GM12892 (cell line): ENCODE measurements at regions not wholly inside any gene's neighbourhood (a gene's known extent, or its start where the extent isn't known, plus 50 kb on each side); places are given as distances from the start of the nearest gene placed in this dataset.

Source experiments
- DNase-seq: peaks from one replicate; pipeline ENCODE4 v3.0.0; 2011; ENCODE audit not compliant: insufficient read length
- FAIRE-seq: peaks from 2 replicates; lab custom pipeline; 2011; peaks lifted over from hg19 to GRCh38; lab: Jason Lieb, UNC
- POLR2A ChIP-seq: IDR thresholded peaks from 2 replicates; pipeline ENCODE4 v1.6.1; 2011; ENCODE audit warnings: low read depth, low read length, control low read depth
- POLR2AphosphoS5 ChIP-seq: IDR thresholded peaks from 2 replicates; pipeline ENCODE4 v1.6.1; 2011; ENCODE audit warnings: low read depth, low read length, control low read depth
- TAF1 ChIP-seq: IDR thresholded peaks from 2 replicates; pipeline ENCODE4 v1.6.1; 2011; ENCODE audit warnings: low read depth, mild to moderate bottlenecking, control low read depth, low read length, borderline replicate concordance

- DNase-seq: no peak
- no peak for FAIRE-seq
- TF ChIP-seq POLR2A (no peak), POLR2AphosphoS5 (no peak), TAF1 (no peak)
Observed at GRCh38 chr2:45218297-45218696, 209.0 kb upstream of the SIX2 start.

- DNase-seq: no peak
- no peak for FAIRE-seq
- TF ChIP-seq POLR2A (no peak), POLR2AphosphoS5 (no peak), TAF1 (no peak)
Observed at GRCh38 chr2:45216118-45216517, 206.9 kb upstream of the SIX2 start.

DNA sequence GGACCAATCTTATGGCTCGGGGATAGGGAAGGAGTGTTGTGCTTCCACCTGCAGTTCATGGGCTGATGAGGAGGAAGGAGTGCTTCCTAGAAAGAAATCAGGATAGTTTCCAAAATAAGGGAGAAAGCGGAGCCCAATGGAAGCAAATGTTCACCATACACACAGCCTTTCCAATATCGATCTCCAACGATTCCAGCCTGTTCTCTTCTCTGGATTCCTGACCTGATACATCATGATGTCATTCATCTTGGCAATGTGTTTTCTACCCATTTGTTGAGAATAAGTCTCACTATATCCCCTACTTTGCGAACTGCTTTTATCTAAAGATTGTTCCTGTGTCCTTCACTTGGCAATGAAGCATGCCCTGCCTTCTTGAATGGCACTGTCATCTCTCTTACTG, 205.3 kb upstream of the SIX2 start:
- TF ChIP-seq TAF1 (no peak), POLR2A (no peak), POLR2AphosphoS5 (no peak)
- no peak for DNase-seq
- no peak for FAIRE-seq

- DNase-seq: no peak
- no peak for TF ChIP-seq TAF1
- TF ChIP-seq POLR2A: no peak
- no peak for TF ChIP-seq POLR2AphosphoS5
- no peak for FAIRE-seq
Observed at GRCh38 chr2:45212953-45213635, 203.8 kb upstream of the SIX2 start.

- FAIRE-seq: no peak
- TF ChIP-seq TAF1 (no peak), POLR2AphosphoS5 (no peak), POLR2A (no peak)
- DNase-seq: no peak
Observed at GRCh38 chr2:45211636-45212035, 202.4 kb upstream of the SIX2 start.

GRCh38 chr2:45210462-45211195, 201.4 kb upstream of the SIX2 start:
- DNase-seq (no peak), FAIRE-seq (no peak)
- TF ChIP-seq POLR2AphosphoS5: no peak
- TF ChIP-seq TAF1: no peak
- TF ChIP-seq POLR2A: no peak

DNA sequence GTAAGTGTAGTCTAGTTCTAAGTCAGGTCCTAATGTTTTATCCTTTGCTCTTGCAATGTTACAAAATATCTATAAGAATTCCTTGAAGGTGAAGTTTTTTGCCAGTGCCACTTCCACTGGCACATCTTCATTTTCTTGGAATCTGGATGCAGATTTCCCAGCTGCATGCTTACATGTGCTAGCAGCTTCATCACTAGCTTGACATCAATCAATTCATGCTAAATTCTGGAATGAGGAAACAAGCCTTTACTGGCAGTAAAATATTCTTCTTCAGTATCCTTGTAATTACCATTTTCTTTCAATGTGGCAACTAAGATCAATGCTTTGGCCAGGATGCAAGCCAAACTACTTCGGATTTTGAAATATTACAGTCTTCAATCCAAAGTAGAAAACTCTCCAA, 200.6 kb upstream of the SIX2 start:
- no peak for DNase-seq
- TF ChIP-seq TAF1 (no peak), POLR2A (no peak), POLR2AphosphoS5 (no peak)
- no peak for FAIRE-seq

DNA sequence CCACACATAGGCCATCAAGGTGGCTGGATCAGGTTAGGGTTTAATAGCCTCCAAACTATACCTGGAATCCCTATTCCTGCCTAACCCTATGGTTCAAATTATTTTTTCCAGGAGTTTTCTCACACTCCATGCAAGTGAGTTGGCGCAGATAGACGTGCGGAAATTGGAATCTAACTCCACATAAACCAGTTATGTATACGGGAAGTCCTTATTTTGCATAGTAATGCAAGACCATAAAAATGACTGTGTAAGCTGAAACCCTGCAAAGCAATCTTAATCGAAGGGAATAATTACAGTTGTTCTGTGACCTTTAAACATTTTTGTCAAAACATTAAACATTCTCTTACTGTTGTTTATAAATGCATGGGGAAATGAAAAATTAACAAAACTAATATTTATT, 200.1 kb upstream of the SIX2 start:
- no peak for FAIRE-seq
- DNase-seq: no peak
- TF ChIP-seq TAF1 (no peak), POLR2AphosphoS5 (no peak), POLR2A (no peak)

DNA sequence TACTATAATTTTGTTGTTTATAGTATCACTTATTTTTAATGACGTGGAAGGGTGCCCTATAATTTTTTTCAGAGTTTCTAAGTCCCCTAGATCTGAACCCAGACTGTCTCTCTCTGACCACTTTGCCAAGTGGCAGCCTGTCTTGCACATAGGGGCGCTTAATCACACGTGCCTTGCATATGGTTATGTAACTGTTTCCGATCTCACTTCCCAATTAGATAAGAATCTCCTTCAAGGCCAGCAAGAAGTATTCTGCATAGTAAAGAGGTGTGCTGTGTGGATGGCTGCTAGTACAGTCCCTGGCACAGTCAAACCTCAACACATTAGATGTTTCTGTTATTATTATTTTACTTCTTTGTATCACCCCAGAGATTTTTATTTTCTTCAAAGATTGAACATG, 197.8 kb upstream of the SIX2 start:
- TF ChIP-seq POLR2A: no peak
- no peak for TF ChIP-seq POLR2AphosphoS5
- TF ChIP-seq TAF1: no peak

GRCh38 chr2:45205985-45206384, 196.7 kb upstream of the SIX2 start:
- FAIRE-seq (no peak), DNase-seq (no peak)
- no peak for TF ChIP-seq TAF1
- TF ChIP-seq POLR2A: no peak
- TF ChIP-seq POLR2AphosphoS5: no peak

More for the DNA sequence above, 197.8 kb upstream of the SIX2 start:
- DNase-seq: no peak
- no peak for FAIRE-seq

DNA sequence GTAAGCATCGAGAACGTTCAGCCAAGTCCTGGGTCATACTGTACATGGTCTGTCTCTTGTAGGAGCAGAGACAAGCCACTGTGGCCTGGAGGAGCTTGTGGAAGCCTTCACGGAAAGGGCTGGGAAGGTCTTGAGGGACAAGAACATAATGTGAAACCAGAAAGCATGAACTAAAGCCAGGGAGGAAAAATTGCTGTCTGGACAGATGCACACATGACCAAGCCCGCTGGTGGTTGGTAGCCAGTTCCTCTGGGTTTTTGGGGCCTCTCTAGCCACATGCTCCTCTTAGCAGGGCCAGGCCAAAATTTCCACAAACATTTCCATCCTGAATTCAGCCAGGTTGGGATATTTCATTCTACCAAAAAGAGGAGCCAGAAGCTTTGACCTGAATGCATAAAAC, 196.2 kb upstream of the SIX2 start:
- FAIRE-seq: no peak
- DNase-seq: no peak
- no peak for TF ChIP-seq TAF1
- TF ChIP-seq POLR2AphosphoS5: no peak
- no peak for TF ChIP-seq POLR2A

GRCh38 chr2:45203400-45203799, 194.1 kb upstream of the SIX2 start:
- no peak for TF ChIP-seq TAF1
- no peak for TF ChIP-seq POLR2AphosphoS5
- no peak for TF ChIP-seq POLR2A
- FAIRE-seq (no peak), DNase-seq (no peak)
